Chondrocyte (in vitro differentiated cells): ENCODE measurements at regions not wholly inside any gene's neighbourhood (a gene's known extent, or its start where the extent isn't known, plus 50 kb on each side); places are given as distances from the start of the nearest gene placed in this dataset.

Experiments
- DNase-seq: peaks from one replicate; pipeline ENCODE4 v3.0.0; 2021; ENCODE audit warnings: mixed read lengths, low spot score
- H3K27ac Mint-ChIP-seq: one replicate; pipeline ENCODE4 v1.8.0; 2021; ENCODE audit warnings: mild to moderate bottlenecking, moderate library complexity, mixed read lengths; ENCODE audit not compliant: unreplicated experiment
- H3K27me3 Mint-ChIP-seq: 2 replicates; pipeline ENCODE4 v1.8.0; 2021; ENCODE audit warnings: low read depth, mixed read lengths
- H3K36me3 Mint-ChIP-seq: 2 replicates; pipeline ENCODE4 v1.8.0; 2021; ENCODE audit warnings: low read depth, mixed read lengths
- H3K4me1 Mint-ChIP-seq: 2 replicates; pipeline ENCODE4 v1.8.0; 2021; ENCODE audit warnings: low read depth, mild to moderate bottlenecking, mixed read lengths
- H3K4me3 Mint-ChIP-seq: one replicate; pipeline ENCODE4 v1.8.0; 2021; ENCODE audit warnings: mild to moderate bottlenecking, moderate library complexity, mixed read lengths; ENCODE audit not compliant: unreplicated experiment
- H3K9me3 Mint-ChIP-seq: 2 replicates; pipeline ENCODE4 v1.8.0; 2021; ENCODE audit warnings: low read depth, mixed read lengths
- CTCF ChIP-seq: fragments of 200-600 bp; sonication (generic); IDR thresholded peaks from 2 replicates; pipeline ENCODE4 v1.5.0; 2021; ENCODE audit warnings: antibody characterized with exemption, mild to moderate bottlenecking, moderate library complexity

GRCh38 chr13:83178008-83178407 is 704.3 kb downstream of the SLITRK1 start:
- H3K27me3 Mint-ChIP-seq, result peaks cover 10% of the 10 kb centered on the region
- no peak for TF ChIP-seq CTCF
- no peak overlapping the region for H3K4me3 Mint-ChIP-seq
- no peak for DNase-seq
- no peaks in the 10 kb centered on the region for H3K4me1 Mint-ChIP-seq
- H3K9me3 Mint-ChIP-seq, result peaks cover 3% of the 10 kb centered on the region
- no peak overlapping the region for H3K27ac Mint-ChIP-seq
- peaks cover 2% of the 10 kb centered on the region for H3K36me3 Mint-ChIP-seq

- H3K36me3 Mint-ChIP-seq, result peaks cover 2% of the 10 kb centered on the region
- H3K4me3 Mint-ChIP-seq, result no peak overlapping the region
- peaks cover 7% of the 10 kb centered on the region for H3K9me3 Mint-ChIP-seq
- DNase-seq, result no peak
- no peaks in the 10 kb centered on the region for H3K27me3 Mint-ChIP-seq
- peaks cover 10% of the 10 kb centered on the region for H3K4me1 Mint-ChIP-seq
- H3K27ac Mint-ChIP-seq, result no peak overlapping the region
- TF ChIP-seq CTCF, result no peak
These were observed 713.7 kb downstream of the SLITRK1 start for GRCh38 chr13:83168590-83168989.

- H3K4me1 Mint-ChIP-seq, result peaks cover 10% of the 10 kb centered on the region
- no peak overlapping the region for H3K4me3 Mint-ChIP-seq
- H3K27me3 Mint-ChIP-seq, result no peaks in the 10 kb centered on the region
- no peak for TF ChIP-seq CTCF
- no peaks in the 10 kb centered on the region for H3K9me3 Mint-ChIP-seq
- no peak overlapping the region for H3K27ac Mint-ChIP-seq
- DNase-seq, result no peak
- no peaks in the 10 kb centered on the region for H3K36me3 Mint-ChIP-seq
These were observed 715.1 kb downstream of the SLITRK1 start for GRCh38 chr13:83167203-83167602.

GRCh38 chr13:83166550-83166949 is 715.7 kb downstream of the SLITRK1 start:
- no peaks in the 10 kb centered on the region for H3K9me3 Mint-ChIP-seq
- H3K4me1 Mint-ChIP-seq, result peaks cover 10% of the 10 kb centered on the region
- no peak overlapping the region for H3K27ac Mint-ChIP-seq
- no peak for DNase-seq
- no peak for TF ChIP-seq CTCF
- H3K36me3 Mint-ChIP-seq, result no peaks in the 10 kb centered on the region
- H3K27me3 Mint-ChIP-seq, result no peaks in the 10 kb centered on the region
- no peak overlapping the region for H3K4me3 Mint-ChIP-seq

- Mint-ChIP-seq H3K27ac (no peak overlapping the region), H3K27me3 (no peaks in the 10 kb centered on the region), H3K9me3 (no peaks in the 10 kb centered on the region), H3K4me1 (peaks cover 6% of the 10 kb centered on the region), H3K36me3 (no peaks in the 10 kb centered on the region), H3K4me3 (no peak overlapping the region)
- DNase-seq, result no peak
- TF ChIP-seq CTCF, result no peak
These were observed 719.8 kb downstream of the SLITRK1 start for GRCh38 chr13:83162493-83162892.
